PFSK-1 (cell line): ENCODE measurements at regions not wholly inside any gene's neighbourhood (a gene's known extent, or its start where the extent isn't known, plus 50 kb on each side); places are given as distances from the start of the nearest gene placed in this dataset.

ENCODE experiments used
- POLR2AphosphoS5 ChIP-seq: IDR thresholded peaks from 2 replicates; pipeline ENCODE4 v1.6.1; 2012; ENCODE audit warnings: low read depth, mild to moderate bottlenecking, control low read depth, low read length, moderate library complexity
- SIN3A ChIP-seq: IDR thresholded peaks from 2 replicates; pipeline ENCODE4 v1.6.1; 2012; ENCODE audit warnings: mild to moderate bottlenecking, low read length, moderate library complexity, borderline replicate concordance; ENCODE audit not compliant: insufficient read depth
- TF ChIP-seq, protein P1 (sequence below), 2 experiments: IDR thresholded peaks; 2 replicates each; pipeline versions ENCODE4 v1.6.1 to v1.8.0; 2011 to 2012; ENCODE audit warnings: low read depth in 2 of 2, low read length in 2 of 2, control low read depth in 1 of 2, inconsistent platforms in 1 of 2, mild to moderate bottlenecking in 1 of 2, moderate library complexity in 1 of 2; ENCODE audit not compliant: insufficient read depth in 1 of 2

DNA sequence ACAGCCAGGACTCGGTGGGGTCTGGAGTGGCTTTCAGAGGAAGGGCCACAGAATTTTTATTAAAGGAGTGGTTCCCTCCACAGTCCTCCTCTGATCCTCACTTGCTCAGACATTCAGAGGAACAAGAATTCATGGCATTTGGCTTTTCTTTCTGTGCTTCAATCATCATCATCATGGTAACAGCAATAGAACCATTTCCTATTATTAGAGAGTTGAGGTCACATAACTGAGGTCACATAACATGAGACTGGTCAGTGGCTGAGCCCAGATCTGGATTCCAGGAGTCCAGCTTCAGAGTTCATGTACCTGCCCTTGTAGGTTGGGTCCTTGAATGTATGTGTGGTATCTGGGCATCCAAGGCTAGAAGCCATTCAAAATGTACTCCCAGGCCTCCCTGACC, 177.3 kb upstream of the GRB10 start:
- TF ChIP-seq POLR2AphosphoS5 (no peak), SIN3A (no peak)
- TF ChIP-seq, protein P1, sequence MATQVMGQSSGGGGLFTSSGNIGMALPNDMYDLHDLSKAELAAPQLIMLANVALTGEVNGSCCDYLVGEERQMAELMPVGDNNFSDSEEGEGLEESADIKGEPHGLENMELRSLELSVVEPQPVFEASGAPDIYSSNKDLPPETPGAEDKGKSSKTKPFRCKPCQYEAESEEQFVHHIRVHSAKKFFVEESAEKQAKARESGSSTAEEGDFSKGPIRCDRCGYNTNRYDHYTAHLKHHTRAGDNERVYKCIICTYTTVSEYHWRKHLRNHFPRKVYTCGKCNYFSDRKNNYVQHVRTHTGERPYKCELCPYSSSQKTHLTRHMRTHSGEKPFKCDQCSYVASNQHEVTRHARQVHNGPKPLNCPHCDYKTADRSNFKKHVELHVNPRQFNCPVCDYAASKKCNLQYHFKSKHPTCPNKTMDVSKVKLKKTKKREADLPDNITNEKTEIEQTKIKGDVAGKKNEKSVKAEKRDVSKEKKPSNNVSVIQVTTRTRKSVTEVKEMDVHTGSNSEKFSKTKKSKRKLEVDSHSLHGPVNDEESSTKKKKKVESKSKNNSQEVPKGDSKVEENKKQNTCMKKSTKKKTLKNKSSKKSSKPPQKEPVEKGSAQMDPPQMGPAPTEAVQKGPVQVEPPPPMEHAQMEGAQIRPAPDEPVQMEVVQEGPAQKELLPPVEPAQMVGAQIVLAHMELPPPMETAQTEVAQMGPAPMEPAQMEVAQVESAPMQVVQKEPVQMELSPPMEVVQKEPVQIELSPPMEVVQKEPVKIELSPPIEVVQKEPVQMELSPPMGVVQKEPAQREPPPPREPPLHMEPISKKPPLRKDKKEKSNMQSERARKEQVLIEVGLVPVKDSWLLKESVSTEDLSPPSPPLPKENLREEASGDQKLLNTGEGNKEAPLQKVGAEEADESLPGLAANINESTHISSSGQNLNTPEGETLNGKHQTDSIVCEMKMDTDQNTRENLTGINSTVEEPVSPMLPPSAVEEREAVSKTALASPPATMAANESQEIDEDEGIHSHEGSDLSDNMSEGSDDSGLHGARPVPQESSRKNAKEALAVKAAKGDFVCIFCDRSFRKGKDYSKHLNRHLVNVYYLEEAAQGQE (IDR thresholded peaks at IDR 0.05; ENCODE audit: insufficient read depth in 1 of 2, low read depth in 2 of 2, low read length in 2 of 2): no peak
